NCI-H128 (cell line): ENCODE measurements at regions not wholly inside any gene's neighbourhood (a gene's known extent, or its start where the extent isn't known, plus 50 kb on each side); places are given as distances from the start of the nearest gene placed in this dataset.
"Not testable (repeated sequence)": the region's sequence is repeated elsewhere in the genome, so short reads cannot be mapped to it uniquely, and the experiment has no call there.

Experiments used
- DNase-seq: peaks from one replicate; lab custom pipeline; 2025; ENCODE audit not compliant: unreplicated experiment; lab: John Stamatoyannopoulos, UW

DNA sequence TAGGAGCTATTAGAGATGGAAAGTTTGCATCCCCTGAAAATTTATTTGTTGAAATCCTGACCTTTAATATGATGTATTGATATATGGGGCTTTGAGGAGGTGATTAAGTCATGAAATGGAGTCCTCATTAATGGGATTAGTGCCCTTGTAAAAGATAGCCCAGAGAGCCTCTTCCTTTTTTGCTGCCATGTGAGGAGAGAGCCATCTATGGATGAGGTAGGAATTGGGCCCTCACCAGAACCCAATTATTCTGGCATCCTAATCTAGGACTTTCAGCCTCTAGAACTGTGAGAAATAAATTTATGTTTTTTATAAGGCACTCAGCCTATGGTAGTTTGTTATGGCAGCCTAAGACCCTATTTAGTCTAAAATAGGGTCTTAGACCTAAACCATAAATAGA, 250.2 kb upstream of the SLITRK1 start:
- DNase-seq, result no peak

- DNase-seq, result no peak
These were observed 249.0 kb upstream of the SLITRK1 start for GRCh38 chr13:84131249-84131648.

DNA sequence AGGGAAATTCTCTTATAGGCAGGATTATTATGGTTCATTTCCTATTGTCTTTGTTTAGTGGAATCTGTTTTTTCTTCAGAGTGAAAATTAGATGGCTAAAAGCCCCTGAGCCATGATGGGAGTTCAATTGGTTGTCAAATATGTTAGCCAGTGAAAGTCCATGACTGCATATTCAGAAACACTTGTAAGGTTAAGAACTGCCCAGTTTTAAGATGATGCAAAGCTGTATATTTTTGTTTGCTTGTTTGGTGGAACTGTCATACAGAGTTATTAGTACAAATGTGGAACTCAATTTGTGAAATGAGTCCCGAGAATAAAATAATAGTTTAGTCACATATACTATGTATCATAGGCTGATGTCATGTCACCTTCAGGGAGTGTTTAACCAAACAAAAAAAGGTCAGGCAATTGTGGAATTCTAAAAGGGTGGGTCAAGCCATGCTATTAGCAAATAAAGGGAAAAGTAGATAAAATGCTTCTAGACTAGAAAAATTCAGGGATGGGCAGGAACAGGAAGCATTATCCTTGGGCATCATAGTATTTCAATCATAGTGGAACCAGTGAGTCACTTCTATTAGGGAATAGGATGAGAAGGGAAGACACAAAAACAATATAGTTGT, 248.3 kb upstream of the SLITRK1 start:
- DNase-seq, result no peak

DNA sequence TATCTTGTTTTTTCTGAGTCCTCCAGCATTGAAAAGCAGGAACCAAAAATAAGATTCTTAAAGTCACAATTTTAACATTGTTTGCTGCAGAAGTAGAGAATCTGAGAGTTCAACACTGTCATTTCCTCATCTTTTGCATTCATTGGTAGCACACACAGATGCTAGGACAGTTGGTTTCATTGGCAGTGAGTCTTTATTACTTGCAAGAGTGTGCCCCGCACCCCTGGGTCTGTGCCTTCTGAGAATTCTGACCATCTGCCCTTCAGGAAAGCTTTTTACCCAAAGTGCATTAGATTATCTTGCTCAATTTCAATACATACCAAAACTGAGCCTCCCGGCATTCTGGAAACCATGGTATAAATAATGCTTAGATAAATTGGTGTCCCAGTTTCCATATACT, 247.7 kb upstream of the SLITRK1 start:
- no peak for DNase-seq

GRCh38 chr13:84127597-84128128, 245.4 kb upstream of the SLITRK1 start:
- DNase-seq, result no peak

GRCh38 chr13:84126671-84127171, 244.4 kb upstream of the SLITRK1 start:
- peak; percentile 96 for DNase-seq

- DNase-seq, result peak; percentile 15
These were observed 239.2 kb upstream of the SLITRK1 start for GRCh38 chr13:84121456-84121855.

GRCh38 chr13:84118839-84119409, 236.7 kb upstream of the SLITRK1 start:
- no peak for DNase-seq

DNA sequence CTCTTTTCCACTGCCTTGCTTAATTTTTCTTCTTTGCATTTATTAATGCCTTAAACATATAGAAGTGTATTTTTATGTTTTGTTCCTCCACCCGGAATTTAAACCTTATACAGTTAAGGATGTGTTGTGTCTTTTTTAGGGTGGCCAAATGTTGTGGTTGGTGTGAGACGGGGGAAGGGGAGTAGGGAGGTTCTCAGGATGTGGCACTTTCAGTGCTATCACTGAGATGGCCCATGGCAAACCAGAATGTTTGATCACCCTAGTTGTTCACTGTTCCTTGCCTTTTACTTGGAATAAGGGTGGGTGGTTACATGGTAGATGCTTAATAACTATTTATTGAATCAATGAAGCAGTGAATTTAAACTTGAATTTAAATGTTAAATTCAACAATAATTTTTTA, 216.0 kb upstream of the SLITRK1 start:
- DNase-seq, result no peak

- no peak for DNase-seq
These were observed 214.9 kb upstream of the SLITRK1 start for GRCh38 chr13:84097148-84097547.

DNA sequence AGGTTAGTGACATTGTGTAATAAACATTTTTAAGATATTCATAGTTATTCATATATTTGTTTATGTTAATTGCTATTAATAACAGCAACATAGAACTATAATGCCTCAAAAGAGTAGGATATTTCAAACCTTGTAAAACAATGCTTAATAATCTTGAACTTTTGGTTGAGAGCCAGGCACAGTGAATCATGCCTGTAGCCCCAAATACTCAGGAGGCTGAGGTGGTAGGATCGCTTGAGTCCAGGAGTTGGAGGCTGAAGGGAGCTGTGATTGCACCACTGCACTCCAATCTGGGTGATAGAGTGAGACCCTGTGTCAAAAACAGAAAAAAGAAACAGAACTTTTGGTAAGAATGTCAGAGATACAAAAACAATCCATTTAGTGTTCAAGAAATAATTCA, 213.9 kb upstream of the SLITRK1 start:
- DNase-seq, result no peak

- DNase-seq, result no peak
These were observed 206.7 kb upstream of the SLITRK1 start for GRCh38 chr13:84088996-84089395.

DNA sequence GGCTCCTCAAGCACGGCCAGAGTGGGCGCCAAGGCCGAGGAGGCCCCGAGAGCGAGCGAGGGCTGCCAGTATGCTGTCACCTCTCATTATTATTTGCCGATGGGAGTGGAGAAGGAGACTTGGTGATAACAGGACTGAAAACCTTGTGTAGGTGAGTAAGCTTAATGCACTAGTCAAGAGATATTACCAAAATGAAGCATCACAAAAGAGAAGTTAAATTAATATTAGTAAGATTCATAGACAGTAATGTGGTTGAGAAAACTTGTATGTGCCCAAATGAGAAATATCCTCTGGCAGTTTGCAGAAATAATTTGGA, 204.5 kb upstream of the SLITRK1 start:
- no peak for DNase-seq

- not testable (repeated sequence) for DNase-seq
These were observed 204.0 kb upstream of the SLITRK1 start for GRCh38 chr13:84086098-84086846.

GRCh38 chr13:84082462-84082861, 200.2 kb upstream of the SLITRK1 start:
- DNase-seq, result no peak

GRCh38 chr13:84080748-84081530, 198.7 kb upstream of the SLITRK1 start:
- DNase-seq, result no peak

GRCh38 chr13:84077271-84077670, 195.0 kb upstream of the SLITRK1 start:
- DNase-seq, result no peak

DNA sequence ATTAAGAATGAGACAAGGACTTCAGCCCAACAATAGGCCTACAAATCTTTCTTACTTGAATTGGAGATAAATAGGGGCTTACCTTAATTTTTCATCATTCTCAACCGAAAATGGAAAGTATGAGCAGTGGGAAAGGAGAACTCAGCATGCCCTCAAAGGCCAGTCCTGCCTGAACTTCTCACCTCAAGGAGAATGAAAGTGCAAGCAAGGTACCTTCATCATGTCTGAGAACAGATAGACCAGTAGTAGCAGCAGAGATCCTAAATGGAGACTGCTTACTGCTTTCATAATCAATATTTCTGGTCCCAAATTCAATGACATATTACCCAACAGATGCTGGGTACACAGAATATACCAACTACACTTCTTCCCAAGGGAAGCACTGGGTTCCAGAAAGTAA, 194.0 kb upstream of the SLITRK1 start:
- DNase-seq, result no peak

GRCh38 chr13:84050536-84050935, 168.3 kb upstream of the SLITRK1 start:
- DNase-seq, result no peak

DNA sequence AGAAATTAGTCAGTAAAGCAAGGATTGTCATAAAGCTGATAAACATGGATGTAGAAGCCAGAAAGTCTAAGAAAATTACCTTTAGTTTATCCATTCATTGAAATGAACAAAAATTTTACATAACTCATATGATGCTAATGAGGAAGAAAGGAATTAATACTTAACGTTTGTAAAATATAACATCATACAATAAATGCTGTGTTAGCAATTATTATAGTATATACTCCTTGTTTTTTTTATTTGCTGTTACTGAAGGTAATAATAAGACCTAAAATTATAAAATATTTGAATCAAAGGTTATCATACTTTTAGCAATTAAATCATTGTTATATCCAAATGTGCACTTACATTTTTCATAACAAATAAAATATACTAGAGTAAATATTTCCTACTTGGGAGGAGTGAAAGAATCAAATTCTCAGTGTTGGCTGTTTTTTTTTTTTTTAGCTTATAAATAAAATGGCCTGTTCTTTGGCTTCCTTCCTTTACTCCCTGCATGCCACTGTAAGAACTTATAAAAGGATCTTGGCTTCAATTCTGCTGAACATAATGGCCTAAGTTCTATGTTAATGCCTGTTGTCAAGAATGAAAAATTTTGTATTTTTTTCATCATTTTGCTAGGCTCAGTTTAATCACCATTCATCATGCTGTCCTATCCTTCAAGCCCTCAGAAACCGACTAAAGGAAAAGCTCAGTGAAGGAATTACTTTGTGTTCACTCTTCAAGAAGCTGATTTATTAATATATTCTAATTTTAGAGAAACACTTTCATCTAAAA, 167.4 kb upstream of the SLITRK1 start:
- DNase-seq, result no peak

DNA sequence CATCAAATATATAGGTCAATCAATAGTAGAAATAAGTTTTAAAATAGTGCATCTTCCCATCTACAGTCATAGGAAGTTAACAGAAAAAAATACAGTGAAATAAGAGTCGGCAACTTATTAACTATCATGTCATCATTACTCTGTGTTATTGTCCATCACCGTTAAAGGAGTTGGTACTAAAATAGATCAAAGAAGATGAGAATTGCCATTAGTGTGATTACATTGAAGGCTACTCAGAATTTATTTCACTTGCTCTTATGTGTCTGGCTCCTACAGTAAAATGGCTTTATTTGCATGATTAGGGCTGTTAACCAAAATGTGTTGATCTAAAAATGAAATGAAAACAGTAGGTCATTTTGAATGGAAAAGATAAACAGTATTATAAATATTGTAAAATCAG, 162.5 kb upstream of the SLITRK1 start:
- no peak for DNase-seq
